ENCODE measurements at regions not wholly inside any gene's neighbourhood (a gene's known extent, or its start where the extent isn't known, plus 50 kb on each side); places are given as distances from the start of the nearest gene placed in this dataset.
"Not testable (repeated sequence)": the region's sequence is repeated elsewhere in the genome, so short reads cannot be mapped to it uniquely, and the experiment has no call there.

DNA sequence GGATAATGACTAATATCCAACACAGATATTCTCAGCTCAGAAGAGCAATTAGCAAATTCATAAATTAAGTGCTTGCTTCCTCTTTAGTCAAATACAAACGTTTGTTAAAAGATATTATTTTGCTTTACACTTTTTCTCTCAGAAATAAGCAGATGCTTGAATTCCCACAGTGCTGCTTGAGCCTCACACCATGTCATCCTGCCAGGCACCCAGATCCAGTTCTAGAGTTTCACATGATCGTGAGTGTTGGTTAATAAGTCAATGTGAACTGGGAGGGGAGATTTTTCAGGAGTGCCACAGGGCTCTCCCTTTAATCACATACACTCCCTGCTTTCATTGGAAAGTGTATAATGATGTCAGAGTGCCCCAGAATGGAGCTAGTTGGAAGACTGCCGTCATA lies 352.0 kb downstream of the OR4F29 start:
- DNase-seq (ENCODE audit: low spot score): not testable (repeated sequence)

DNA sequence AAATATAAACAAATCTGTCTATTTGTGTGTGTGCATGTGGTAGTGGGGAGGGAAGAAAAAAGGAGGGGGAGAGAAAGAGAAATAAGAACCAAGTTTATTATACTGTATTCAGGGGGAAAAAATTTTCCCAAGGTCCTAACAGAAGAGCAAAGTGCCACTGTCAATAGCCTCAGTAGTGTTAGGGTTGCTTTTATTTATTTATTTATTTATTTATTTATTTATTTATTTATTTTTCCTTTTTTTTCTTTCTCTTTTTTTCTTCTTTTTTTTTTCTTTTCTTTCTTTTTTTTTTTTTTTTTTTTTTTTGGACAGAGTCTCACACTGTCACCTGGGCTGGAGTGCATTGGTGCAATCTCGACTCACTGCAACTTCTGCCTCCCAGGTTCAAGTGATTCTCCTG lies 352.7 kb downstream of the OR4F29 start:
- not testable (repeated sequence) for DNase-seq (ENCODE audit: low spot score)

DNA sequence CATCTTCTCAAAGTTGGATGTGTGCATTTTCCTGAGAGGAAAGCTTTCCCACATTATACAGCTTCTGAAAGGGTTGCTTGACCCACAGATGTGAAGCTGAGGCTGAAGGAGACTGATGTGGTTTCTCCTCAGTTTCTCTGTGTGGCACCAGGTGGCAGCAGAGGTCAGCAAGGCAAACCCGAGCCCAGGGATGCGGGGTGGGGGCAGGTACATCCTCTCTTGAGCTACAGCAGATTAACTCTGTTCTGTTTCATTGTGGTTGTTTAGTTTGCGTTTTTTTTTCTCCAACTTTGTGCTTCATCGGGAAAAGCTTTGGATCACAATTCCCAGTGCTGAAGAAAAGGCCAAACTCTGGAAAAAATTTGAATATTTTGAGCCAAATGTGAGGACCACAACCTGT lies 360.2 kb downstream of the OR4F29 start:
- DNase-seq (ENCODE audit: low spot score): not testable (repeated sequence)

DNA sequence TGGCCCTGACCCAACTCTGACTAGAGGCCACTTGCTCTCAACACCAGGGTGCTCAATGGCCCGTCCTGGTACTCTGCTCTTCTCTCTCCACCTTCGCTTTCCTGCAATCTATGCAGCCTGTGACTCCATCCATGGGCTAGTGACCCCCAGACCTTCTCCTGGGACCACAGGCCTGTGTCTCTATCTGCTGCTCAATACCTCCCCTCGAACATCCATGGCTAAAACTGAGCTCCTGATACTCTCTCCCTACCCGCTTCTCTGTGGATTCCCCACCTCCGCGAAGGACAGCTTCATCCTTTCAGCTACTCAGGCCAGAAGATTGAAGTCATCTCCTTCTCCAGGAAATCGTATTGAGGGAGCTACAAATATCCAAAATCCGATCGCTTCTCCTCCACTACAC lies 363.4 kb downstream of the OR4F29 start:
- DNase-seq (ENCODE audit: low spot score): not testable (repeated sequence)

DNA sequence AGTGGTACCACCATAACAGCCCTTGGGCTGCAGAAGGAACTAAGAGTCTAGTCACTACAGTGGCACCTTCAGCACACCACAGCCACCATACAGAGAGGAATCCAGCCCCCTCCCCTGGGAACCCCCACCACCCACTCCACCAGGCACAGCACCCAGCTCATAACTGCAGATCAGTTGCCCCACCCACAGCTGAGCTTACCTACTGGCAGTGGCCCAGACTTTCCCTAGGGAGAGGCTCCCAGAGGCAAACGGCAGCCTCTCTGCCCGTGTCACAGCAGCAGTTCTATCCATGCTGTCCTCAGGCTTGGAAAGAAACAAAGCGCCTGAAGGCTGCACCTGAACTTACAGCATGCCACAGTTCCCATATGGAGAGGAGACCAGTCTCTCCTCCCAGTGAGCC lies 372.3 kb downstream of the OR4F29 start:
- not testable (repeated sequence) for DNase-seq (ENCODE audit: low spot score)

DNA sequence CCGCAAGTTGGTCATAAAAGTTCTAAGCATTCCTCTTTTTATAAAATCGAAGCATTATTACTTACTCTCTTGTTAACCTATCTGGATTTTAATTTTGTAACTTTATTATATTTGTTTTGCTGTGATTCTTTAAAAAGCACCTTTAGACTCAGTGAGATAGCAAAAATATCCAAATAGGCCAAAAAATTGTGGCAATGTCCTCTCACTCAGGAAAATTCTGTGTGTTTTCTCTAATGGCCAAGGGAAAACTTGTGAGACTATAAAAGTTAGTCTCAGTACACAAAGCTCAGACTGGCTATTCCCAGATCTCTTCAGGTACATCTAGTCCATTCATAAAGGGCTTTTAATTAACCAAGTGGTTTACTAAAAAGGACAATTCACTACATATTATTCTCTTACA lies 386.4 kb downstream of the OR4F29 start, which contains the start of gene OR4F5:
TSS of gene OR4F5 (plus strand) at position 301 of the 400 bp plus-strand sequence.
- DNase-seq (ENCODE audit: low spot score): not testable (repeated sequence)

DNA sequence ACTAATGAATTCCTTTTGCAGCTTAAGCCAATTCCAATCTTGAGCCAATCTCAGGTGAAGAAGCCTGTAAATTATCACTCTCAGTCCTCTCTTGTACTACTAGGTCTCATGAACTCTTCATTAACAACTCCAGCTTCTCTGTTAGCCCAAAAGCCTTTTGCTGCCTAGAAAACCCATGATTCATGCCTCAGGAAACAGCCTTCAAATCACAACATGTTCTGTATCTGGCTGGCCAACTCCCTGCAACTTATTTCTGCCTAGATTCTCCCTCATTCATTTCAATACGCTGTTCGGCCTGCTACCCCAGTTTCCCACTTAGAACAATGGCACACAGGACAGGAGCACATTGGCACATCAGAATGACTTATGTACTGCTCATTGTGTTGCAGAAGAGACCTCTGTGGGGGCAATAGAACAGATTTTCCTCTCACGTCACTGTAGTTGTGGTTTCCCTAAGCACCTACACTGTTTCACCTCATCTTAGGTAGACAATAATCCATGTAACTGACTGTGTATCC lies 395.4 kb downstream of the OR4F29 start:
- not testable (repeated sequence) for DNase-seq (ENCODE audit: low spot score)

DNA sequence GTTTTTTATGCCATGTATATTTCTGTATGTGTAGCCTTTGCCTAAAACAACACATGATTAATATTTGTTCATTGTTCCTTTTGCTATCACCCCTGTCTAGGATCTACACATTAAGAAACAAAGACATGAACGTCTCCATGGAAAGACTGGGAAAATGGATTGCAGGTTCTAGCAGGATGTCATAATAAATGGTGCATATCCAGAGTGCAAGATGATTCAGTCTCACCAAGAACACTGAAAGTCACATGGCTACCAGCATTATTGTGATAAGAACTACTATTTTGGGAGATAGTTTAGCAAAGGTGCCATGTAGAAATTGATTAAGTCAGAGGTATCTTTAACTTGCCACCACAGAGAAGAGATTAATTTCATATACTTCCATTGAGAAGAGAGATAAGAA lies 398.3 kb downstream of the OR4F29 start:
- DNase-seq (ENCODE audit: low spot score): not testable (repeated sequence)

DNA sequence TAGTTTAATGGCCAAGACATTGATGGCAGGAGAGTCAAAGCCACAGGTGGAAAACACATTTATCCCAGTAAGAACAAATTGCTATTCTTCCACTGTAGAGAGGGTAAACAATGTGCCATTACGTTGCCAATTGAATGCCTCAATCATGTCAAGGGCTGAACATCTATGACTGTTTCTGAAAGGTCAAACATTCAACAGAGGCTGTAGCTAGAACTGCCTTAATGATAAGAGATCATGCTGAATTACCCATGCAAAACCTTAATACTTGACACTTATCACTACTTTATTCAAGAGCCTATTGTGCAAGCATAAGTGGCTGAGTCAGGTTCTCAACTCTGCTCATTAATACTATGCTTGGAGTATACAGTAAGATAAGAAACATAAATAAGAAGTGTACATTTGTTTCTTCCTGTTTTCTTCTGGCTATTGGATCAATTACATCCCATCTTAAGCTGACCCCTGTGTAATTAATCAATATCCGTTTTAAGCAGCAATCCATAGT lies 409.5 kb downstream of the OR4F29 start:
- not testable (repeated sequence) for DNase-seq (ENCODE audit: low spot score)

DNA sequence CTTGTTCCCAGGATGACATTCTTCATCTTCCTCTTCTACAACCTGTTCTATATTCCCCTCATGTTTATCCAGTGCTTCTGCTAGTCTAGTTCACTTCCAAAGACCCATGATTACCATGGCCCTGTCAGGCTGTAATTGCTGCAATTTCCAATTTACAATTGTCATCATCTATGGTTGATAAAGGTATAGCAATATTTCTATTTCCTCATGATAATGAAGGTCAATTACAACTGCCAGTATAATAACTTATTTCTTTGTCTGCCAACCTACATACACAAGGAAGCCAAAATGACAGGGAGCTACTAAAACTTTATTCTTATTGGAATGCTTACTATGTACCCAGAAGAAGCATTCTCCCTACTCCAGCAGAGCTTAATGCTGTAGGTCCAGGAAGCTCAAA lies 410.3 kb downstream of the OR4F29 start:
- DNase-seq (ENCODE audit: low spot score): not testable (repeated sequence)

DNA sequence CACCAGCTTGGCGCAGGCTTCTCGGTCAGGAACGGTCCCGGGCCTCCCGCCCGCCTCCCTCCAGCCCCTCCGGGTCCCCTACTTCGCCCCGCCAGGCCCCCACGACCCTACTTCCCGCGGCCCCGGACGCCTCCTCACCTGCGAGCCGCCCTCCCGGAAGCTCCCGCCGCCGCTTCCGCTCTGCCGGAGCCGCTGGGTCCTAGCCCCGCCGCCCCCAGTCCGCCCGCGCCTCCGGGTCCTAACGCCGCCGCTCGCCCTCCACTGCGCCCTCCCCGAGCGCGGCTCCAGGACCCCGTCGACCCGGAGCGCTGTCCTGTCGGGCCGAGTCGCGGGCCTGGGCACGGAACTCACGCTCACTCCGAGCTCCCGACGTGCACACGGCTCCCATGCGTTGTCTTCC lies 422.3 kb downstream of the OR4F29 start:
- DNase-seq (ENCODE audit: low spot score): not testable (repeated sequence)

DNA sequence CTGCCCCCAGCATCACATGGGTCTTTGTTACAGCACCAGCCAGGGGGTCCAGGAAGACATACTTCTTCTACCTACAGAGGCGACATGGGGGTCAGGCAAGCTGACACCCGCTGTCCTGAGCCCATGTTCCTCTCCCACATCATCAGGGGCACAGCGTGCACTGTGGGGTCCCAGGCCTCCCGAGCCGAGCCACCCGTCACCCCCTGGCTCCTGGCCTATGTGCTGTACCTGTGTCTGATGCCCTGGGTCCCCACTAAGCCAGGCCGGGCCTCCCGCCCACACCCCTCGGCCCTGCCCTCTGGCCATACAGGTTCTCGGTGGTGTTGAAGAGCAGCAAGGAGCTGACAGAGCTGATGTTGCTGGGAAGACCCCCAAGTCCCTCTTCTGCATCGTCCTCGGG lies 434.2 kb downstream of the OR4F29 start:
- not testable (repeated sequence) for DNase-seq (ENCODE audit: low spot score)

DNA sequence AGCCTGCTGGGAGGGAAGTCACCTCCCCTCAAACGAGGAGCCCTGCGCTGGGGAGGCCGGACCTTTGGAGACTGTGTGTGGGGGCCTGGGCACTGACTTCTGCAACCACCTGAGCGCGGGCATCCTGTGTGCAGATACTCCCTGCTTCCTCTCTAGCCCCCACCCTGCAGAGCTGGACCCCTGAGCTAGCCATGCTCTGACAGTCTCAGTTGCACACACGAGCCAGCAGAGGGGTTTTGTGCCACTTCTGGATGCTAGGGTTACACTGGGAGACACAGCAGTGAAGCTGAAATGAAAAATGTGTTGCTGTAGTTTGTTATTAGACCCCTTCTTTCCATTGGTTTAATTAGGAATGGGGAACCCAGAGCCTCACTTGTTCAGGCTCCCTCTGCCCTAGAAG lies 435.5 kb downstream of the OR4F29 start:
- not testable (repeated sequence) for DNase-seq (ENCODE audit: low spot score)

DNA sequence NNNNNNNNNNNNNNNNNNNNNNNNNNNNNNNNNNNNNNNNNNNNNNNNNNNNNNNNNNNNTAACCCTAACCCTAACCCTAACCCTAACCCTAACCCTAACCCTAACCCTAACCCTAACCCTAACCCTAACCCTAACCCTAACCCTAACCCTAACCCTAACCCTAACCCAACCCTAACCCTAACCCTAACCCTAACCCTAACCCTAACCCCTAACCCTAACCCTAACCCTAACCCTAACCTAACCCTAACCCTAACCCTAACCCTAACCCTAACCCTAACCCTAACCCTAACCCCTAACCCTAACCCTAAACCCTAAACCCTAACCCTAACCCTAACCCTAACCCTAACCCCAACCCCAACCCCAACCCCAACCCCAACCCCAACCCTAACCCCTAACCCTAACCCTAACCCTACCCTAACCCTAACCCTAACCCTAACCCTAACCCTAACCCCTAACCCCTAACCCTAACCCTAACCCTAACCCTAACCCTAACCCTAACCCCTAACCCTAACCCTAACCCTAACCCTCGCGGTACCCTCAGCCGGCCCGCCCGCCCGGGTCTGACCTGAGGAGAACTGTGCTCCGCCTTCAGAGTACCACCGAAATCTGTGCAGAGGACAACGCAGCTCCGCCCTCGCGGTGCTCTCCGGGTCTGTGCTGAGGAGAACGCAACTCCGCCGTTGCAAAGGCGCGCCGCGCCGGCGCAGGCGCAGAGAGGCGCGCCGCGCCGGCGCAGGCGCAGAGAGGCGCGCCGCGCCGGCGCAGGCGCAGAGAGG lies 441.3 kb downstream of the OR4F29 start:
- DNase-seq (ENCODE audit: low spot score): not testable (repeated sequence)
